ENCODE measurements at regions not wholly inside any gene's neighbourhood (a gene's known extent, or its start where the extent isn't known, plus 50 kb on each side); places are given as distances from the start of the nearest gene placed in this dataset.

DNA sequence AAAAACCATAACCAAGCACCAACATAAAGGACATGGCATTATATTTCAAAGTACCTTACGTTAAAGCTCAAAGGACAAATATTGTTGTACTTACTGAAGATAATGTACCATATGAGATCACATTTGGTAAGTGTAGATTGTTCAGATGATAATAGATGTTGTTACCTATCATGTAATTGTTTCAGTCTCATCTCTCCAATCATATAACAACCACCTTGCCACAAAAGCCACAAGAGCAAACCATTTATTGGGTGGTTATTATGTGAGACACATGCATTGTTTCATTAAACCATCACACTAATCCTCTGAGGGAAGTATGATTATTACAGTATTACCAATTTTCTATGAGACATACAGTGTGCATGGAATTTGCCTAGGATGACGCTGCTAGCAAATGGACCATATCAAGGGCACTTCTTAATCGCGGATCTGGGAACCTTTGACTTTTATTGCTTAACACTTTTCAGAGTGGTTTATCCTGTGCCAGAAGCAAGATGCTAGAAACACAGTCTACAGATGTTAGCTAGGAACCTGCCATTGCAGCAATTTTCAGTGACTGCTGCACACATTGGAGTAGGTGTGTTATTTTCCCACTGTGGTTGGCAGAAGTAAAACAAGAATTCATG, 149.8 kb upstream of the AKIRIN2 start:
- ChIA-PET CTCF (no interaction called here), POLR2A (no interaction called here)
- TF ChIP-seq BHLHE40 (IDR thresholded peaks at IDR 0.05; ENCODE audit: borderline replicate concordance) (no peak), ELF4 (IDR thresholded peaks at IDR 0.05) (no peak), FOXM1 (IDR thresholded peaks at IDR 0.05; ENCODE audit: borderline replicate concordance) (no peak), FOXA1 (IDR thresholded peaks at IDR 0.05) (no peak), L3MBTL2 (conservative IDR thresholded peaks at IDR 0.05) (no peak), SUZ12 (IDR thresholded peaks at IDR 0.05) (no peak), NFRKB (IDR thresholded peaks at IDR 0.05) (no peak)
- no peak for DNase-seq (ENCODE audit: extremely low spot score)

DNA sequence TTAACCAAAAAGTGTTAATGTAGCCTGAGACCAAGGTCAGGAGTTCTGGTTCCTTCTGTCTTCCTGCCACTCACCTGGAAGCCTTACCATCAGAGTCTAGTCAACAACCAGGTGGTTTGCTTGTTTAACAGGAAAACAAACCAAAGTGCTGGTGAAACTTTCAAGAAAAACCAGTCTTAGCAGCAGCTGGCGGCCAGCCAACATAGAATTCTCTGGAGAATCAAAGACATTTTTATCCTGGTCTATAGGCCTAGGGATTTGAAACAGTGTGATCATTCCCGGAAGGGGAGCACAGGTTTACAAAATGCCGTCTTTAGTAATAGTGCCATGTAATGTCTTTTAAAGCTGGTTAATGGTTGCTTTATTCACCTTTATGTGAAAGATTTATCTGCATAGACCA, 146.6 kb upstream of the AKIRIN2 start:
- ChIA-PET POLR2A (no interaction called here), CTCF (interaction anchor here (0.6 kb wide), 1 partner anchor 1420 kb away, joined by 3 read pairs; no protein-coding TSS in a partner anchor)
- no peak for DNase-seq (ENCODE audit: extremely low spot score)
- TF ChIP-seq LEF1 (IDR thresholded peaks at IDR 0.05; ENCODE audit: borderline replicate concordance) (no peak), TARDBP (IDR thresholded peaks at IDR 0.05) (no peak), FOXK2 (IDR thresholded peaks at IDR 0.05) (no peak), ZNF384 (IDR thresholded peaks at IDR 0.05) (no peak), CTBP1 (IDR thresholded peaks at IDR 0.05; ENCODE audit: borderline replicate concordance) (no peak), FOXM1 (IDR thresholded peaks at IDR 0.05; ENCODE audit: borderline replicate concordance) (no peak), BHLHE40 (IDR thresholded peaks at IDR 0.05; ENCODE audit: borderline replicate concordance) (no peak), L3MBTL2 (conservative IDR thresholded peaks at IDR 0.05) (no peak), SUZ12 (IDR thresholded peaks at IDR 0.05) (no peak), SP1 (IDR thresholded peaks at IDR 0.05) (no peak), NFRKB (IDR thresholded peaks at IDR 0.05) (no peak), FOXA1 (IDR thresholded peaks at IDR 0.05) (no peak), HDGF (IDR thresholded peaks at IDR 0.05; ENCODE audit: borderline replicate concordance) (no peak), ELF4 (IDR thresholded peaks at IDR 0.05) (no peak), ARNT (IDR thresholded peaks at IDR 0.05) (no peak)
- TF ChIP-seq, protein P1, sequence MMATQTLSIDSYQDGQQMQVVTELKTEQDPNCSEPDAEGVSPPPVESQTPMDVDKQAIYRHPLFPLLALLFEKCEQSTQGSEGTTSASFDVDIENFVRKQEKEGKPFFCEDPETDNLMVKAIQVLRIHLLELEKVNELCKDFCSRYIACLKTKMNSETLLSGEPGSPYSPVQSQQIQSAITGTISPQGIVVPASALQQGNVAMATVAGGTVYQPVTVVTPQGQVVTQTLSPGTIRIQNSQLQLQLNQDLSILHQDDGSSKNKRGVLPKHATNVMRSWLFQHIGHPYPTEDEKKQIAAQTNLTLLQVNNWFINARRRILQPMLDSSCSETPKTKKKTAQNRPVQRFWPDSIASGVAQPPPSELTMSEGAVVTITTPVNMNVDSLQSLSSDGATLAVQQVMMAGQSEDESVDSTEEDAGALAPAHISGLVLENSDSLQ (IDR thresholded peaks at IDR 0.05), result no peak

DNA sequence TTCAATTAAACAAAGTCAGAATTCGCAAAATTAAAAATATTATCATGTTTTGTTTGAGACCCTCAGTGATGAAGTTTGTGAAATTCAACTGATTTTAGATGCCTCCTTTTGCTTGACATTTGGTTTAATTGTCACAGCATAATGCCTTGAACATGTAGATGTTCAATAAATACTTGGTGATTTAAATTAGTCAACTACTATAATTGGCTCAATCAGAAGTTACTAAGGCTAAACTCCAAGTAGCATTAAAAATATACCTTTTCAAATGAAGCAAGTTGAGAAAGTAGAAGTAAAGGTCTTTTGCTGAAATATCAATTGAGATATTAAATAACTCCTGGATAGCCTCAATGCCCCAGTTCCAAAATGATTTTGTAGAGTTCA, 145.8 kb upstream of the AKIRIN2 start:
- ChIA-PET POLR2A (no interaction called here), CTCF (interaction anchor here (0.6 kb wide), 1 partner anchor 1420 kb away, joined by 3 read pairs; no protein-coding TSS in a partner anchor)
- TF ChIP-seq FOXA1 (IDR thresholded peaks at IDR 0.05) (no peak), SUZ12 (IDR thresholded peaks at IDR 0.05) (no peak)
- no peak for DNase-seq (ENCODE audit: extremely low spot score)

DNA sequence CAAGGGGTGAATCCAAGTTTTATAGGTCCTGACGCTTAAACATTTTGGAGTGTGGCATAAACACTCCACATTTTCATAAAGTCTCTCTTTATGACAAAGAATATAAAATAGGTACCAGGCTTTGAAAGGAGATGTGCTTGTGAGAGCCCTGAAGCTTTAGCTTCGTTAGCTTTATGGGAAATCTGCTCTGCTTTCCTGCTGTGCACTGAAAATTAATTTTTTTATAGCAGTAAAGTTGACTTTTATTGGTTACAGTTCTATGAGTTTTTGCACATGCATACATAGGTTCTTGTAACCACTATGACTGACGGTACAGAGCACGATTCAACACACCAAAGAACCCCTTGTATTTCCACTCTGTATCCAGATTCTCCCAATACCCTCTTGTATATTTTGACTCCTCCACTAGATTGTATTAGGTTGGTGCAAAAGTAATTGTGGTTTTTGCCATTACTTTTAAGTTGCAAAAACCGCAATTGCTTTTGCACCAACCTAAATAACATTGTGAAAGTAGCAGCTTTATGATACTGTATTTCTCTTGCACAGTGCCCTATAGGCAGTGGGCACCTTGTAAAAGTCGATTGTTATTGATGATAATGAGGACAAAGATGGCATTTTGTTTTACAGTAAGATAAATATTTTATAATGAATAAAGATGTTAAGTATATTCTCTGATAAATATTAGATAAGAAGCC, 145.2 kb upstream of the AKIRIN2 start:
- TF ChIP-seq, protein P1 (IDR thresholded peaks at IDR 0.05), result peak; percentile 62
- TF ChIP-seq ELF4 (IDR thresholded peaks at IDR 0.05) (peak; percentile 61; the same call in 1 of the 2 replicates), LEF1 (IDR thresholded peaks at IDR 0.05; ENCODE audit: borderline replicate concordance) (no peak)
- no peak for DNase-seq (ENCODE audit: extremely low spot score)
- CTCF ChIA-PET, result no interaction called here
- POLR2A ChIA-PET, result no interaction called here

DNA sequence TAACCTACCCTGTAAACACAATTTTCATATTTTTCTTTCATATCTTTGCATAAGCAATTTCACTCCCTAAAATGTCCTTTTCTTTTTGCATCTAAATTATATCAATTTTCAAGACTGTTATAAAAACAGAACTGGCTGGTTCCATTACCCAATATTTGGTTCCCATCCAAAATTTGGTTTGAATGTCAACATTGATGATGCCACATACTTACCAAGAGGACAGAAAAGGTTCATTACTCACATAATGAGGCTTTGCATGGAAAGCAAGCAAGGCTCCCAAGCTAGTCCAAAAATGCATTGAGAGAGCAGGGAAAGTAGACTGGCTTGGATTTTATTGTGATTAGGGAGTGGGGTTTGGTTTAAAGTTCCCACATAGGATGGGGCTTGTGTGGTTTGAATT, 144.4 kb upstream of the AKIRIN2 start:
- DNase-seq (ENCODE audit: extremely low spot score), result no peak

DNA sequence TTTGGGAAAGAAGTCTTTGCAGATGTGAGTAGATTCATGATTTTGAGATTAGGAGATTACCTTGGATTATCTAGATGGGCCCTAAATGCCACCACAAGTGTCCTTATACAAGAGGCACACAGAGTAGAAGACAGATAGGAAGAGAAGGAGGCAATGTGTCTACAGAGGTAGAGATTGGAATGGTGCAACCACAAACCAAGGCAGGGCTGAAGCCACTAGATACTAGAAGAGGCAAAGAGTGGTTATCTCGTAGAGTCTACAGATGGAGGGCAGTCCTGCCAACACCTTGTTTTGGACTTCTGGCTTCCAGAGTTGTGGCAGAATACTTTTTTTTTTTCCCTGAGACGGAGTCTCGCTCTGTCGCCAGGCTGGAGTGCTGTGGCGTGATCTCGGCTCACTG, 138.3 kb upstream of the AKIRIN2 start:
- TF ChIP-seq, protein P1 (IDR thresholded peaks at IDR 0.05), result no peak
- TF ChIP-seq ZNF384 (IDR thresholded peaks at IDR 0.05), result no peak
- TF ChIP-seq CTBP1 (IDR thresholded peaks at IDR 0.05; ENCODE audit: borderline replicate concordance), result no peak
- TF ChIP-seq TARDBP (IDR thresholded peaks at IDR 0.05), result no peak
- TF ChIP-seq FOXM1 (IDR thresholded peaks at IDR 0.05; ENCODE audit: borderline replicate concordance), result no peak
- TF ChIP-seq ELF4 (IDR thresholded peaks at IDR 0.05), result no peak
- TF ChIP-seq SUZ12 (IDR thresholded peaks at IDR 0.05), result no peak
- TF ChIP-seq LEF1 (IDR thresholded peaks at IDR 0.05; ENCODE audit: borderline replicate concordance), result no peak
- TF ChIP-seq FOXA1 (IDR thresholded peaks at IDR 0.05), result no peak
- TF ChIP-seq HDGF (IDR thresholded peaks at IDR 0.05; ENCODE audit: borderline replicate concordance), result no peak
- no peak for TF ChIP-seq ARNT (IDR thresholded peaks at IDR 0.05)
- TF ChIP-seq L3MBTL2 (conservative IDR thresholded peaks at IDR 0.05), result no peak
- TF ChIP-seq NFRKB (IDR thresholded peaks at IDR 0.05), result no peak
- ChIA-PET CTCF (no interaction called here), POLR2A (no interaction called here)
- DNase-seq (ENCODE audit: extremely low spot score), result no peak

More for the DNA sequence above, 144.4 kb upstream of the AKIRIN2 start:
- POLR2A ChIA-PET, result no interaction called here
- TF ChIP-seq TARDBP (IDR thresholded peaks at IDR 0.05) (no peak), NFRKB (IDR thresholded peaks at IDR 0.05) (no peak), ARNT (IDR thresholded peaks at IDR 0.05) (no peak), SP1 (IDR thresholded peaks at IDR 0.05) (no peak), BHLHE40 (IDR thresholded peaks at IDR 0.05; ENCODE audit: borderline replicate concordance) (no peak), SUZ12 (IDR thresholded peaks at IDR 0.05) (no peak), FOXA1 (IDR thresholded peaks at IDR 0.05) (no peak), HDGF (IDR thresholded peaks at IDR 0.05; ENCODE audit: borderline replicate concordance) (no peak), LEF1 (IDR thresholded peaks at IDR 0.05; ENCODE audit: borderline replicate concordance) (no peak), FOXK2 (IDR thresholded peaks at IDR 0.05) (no peak), ELF4 (IDR thresholded peaks at IDR 0.05) (no peak)
- TF ChIP-seq, protein P1 (IDR thresholded peaks at IDR 0.05), result no peak
- CTCF ChIA-PET, result interaction anchor here (0.5 kb wide), 1 partner anchor 616 kb away, joined by 4 read pairs; no protein-coding TSS in a partner anchor

Measured in HEK293T (cell line).